ENCODE measurements at regions not wholly inside any gene's neighbourhood (a gene's known extent, or its start where the extent isn't known, plus 50 kb on each side); places are given as distances from the start of the nearest gene placed in this dataset.

GRCh38 chr16:54548281-54548680 lies 261.7 kb upstream of the IRX3 start:
- DNase-seq: no peak

DNA sequence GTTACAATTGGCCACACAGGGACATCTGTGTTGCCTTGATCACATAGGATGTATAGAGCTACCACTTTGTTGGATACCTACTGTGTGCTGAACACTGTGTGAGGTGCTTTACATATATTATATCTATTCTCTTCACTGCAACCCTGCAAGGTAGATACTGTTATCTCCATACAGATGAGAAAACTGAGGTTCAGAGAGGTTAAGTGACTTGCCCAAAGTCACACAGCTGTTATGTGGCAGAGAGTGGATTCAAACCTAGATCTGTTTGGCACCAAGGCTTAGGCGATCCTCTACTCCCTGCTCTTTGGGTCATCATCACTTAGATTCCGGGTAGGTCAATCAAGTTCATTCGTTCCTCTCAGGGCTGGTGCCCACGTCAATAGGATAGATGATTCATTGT lies 260.5 kb upstream of the IRX3 start:
- no peak for DNase-seq

DNA sequence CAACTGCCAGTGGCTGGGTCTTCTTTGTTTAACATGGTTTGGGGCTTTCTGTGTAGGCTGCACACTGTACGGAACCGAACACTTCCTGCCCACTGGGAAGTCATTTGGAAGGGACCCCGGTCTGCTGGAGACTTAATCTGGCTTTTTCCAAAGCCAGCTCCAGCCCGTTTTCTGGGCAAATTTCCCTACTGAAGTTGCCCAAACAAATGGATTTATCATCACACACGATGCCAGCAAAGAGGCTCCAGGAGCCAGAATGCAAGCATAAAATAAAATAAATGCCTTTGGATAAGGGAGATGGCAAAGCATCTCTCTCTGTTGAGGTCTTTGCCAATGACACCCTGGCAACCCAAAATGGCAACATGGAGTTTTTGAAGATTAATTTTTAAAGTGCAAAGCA lies 259.9 kb upstream of the IRX3 start:
- DNase-seq: no peak

DNA sequence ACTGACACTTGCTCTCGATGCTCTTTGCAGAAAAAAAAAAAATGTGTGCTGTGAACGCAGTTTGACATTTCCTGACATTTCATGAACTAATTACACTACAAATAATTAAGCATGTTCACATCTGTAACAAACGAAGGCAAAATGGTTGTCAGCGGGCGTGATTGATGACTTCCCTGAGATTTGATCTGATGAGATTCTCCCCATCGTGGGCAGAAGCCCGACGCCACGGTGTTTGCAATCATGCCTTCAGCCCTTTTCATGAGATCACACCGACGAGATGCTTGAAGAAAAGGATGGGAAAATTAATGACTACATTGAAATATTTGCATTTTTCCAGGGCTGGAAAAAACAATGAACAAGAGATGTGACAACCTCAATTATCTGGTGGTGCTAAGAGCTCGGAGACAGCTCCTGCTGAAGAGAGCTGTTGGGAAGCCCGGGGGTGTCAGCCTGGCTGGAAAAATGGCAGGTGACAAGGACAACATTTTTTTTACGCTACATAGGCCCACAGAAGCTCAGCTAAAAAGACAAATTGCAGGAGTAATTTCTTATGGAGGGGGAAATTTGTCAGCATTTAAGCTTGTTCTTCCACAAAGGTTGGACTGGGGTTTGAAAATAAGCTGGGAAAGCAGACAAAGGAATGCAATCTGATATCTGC lies 259.4 kb upstream of the IRX3 start:
- DNase-seq: no peak

DNA sequence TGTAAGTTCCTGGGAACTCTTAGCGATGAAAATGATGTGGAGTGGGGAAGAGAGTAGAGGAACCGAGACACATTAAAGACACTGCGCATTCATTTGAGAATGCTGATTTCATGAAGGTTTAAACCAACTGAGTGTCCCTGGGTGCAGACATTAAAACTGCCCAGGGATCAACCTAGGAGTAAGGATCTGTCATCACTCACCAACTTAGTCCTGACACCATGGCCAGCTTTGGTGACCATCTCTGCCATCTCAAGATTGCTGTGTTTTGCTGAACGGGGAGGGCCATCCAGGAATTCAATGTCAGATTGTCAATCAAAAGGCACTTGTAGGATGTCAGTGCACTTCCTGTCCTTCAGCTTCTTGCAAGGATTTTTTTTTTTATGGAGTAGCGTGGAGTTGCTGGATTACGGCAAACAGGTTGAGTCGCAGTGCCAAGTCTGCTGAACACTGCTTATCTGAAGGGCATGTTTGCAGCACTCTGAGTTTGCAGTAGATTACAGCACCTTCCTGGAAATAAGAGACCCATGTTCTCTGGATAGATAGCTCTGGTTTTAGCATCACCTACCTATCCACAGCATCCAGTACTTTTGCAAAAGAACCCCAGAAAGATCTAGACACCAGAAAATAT lies 258.1 kb upstream of the IRX3 start:
- DNase-seq: no peak

DNA sequence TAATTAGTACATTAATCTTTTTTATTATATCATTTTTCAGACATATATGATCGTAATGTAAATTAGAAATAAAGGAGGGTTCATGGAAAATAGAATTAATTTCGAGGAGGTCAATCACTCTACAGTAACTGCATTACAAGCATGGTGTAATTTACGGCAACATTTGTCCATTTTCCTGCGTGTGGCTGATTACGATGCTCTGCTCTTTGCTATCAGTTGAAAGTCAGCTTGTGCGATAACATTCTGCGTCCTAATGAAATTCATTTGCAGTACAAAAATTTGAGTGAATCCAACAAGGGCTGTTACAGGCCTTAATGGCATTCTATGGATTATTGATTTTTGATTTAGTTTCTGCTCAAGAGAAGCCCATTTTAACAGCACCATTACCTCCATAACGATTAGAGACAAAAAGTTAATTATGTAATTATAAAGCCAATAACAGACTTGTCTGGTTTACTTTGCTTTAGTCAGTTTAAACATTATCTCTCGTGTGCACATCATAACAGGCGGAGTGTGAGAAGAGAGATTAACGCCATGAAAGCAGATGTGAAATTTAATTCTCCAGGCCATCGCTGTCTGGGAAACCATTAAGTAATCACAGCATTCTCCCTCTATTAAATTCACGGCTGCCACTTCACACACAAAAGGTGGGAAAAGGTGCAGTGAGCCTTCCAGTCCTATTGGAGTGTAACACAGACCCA lies 256.4 kb upstream of the IRX3 start:
- DNase-seq: no peak

DNA sequence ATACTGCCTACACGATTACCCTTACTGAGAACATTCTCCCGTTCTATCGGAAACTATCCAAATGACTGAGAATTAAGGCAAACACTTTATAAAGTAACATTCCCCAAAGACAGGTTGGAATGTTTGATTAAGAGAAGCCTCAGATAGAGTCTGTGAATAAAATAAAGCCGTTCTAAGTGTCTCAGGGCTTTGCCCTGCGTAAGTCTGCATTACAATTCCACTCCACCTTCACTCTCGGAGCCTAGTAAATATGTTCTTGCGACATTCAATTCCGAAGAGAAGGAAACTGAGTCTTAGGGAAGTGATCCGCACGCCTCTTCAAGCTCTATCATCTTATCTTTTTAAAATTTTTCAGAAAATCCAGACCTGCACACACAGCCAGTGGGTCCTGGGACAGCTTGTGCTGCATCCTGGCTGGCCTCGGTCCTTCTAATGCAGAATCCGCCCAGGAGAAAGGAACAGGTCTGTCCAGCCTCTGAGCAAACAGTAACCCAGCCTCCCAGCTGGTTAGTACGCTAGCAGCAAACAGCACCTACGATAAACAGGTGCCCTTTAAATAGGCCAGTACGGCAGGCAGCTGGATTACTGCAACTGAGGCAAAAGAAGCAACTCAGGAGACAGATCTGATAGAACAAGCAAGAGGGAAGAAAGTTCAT lies 254.1 kb upstream of the IRX3 start:
- no peak for DNase-seq

GRCh38 chr16:54538276-54538675 lies 251.7 kb upstream of the IRX3 start:
- peak; percentile 50 for DNase-seq

GRCh38 chr16:54533856-54534490 lies 247.4 kb upstream of the IRX3 start:
- no peak for DNase-seq

GRCh38 chr16:54526916-54527315 lies 240.3 kb upstream of the IRX3 start:
- peak; percentile 50 for DNase-seq

DNA sequence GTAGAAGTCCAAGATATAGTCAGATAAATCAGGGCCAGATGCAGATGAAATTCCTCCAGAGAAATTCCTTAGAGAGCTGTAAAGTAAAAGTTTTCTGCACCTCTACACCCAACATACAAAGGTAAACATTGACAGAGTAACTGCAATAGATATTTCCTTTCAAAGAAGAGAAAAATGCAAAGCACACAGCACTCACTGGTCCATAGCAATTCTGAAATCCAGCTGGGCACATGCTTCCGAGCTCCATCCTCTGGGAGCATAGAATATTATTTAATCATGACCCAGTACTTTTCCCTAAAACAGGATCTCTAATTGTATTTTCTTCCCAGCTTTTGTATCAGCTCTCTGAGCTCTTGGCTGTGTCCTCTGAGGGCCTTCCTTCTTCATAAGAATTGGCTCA lies 239.5 kb upstream of the IRX3 start:
- no peak for DNase-seq

GRCh38 chr16:54525104-54525503 lies 238.5 kb upstream of the IRX3 start:
- DNase-seq: no peak

DNA sequence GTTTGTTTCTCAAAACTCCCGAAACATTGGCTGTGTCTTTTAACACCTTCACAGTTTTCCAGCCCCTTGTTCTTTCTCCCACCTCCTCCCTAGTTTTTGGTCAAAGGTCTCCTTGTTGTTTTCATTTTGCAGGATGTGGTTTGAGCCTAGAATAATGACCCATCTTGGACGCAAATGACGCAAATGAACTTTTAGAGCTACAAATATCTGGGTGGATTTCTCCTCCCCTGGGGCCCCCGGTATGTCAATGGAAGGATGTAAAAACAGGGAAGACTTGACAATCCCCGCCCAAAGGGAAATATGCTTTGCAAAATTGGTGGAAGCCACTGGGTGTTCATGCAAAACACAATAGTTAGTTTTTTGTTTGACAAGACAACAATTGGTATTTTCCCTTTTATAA lies 236.0 kb upstream of the IRX3 start:
- no peak for DNase-seq

DNA sequence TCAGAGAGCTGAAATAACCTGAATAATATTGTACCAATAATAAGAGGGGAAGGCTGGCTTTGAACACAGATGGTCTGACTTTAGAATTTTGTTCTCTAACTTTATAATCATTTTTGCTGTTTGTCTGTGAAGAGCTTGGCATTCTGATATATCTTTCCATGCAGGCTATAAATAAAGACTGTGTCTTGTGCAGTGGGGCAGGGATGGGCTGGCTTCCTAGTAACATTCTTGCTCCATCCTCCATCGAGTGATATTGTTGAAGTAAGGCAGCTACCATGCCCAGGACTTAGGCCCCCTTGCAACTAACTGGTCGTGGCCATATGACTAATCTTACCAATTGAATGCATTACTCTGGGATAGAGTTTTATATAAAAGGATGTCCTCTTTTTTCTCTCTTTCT lies 234.7 kb upstream of the IRX3 start:
- DNase-seq: no peak

- DNase-seq: no peak
Measured at GRCh38 chr16:54519161-54519695, 232.6 kb upstream of the IRX3 start.

DNA sequence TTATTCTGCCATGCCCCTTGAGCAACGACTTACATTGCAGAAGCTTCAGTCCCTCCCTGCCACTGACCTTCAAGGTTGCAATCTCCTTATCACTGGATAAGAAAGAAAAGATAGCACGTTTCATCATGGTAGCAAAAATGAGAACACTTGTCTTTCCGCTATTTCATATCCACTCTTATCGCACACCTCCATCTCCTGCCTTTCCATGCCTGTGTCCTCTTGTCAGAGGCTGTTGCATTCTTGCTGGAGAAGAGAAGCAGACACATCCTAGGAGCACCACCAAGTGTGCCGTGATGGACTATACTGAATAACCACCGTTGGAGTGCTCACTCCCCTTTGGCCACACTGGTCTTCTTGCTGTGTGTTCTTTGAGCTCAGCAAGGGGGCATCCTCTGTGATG lies 230.6 kb upstream of the IRX3 start:
- DNase-seq: no peak

GRCh38 chr16:54512467-54512995 lies 225.9 kb upstream of the IRX3 start:
- no peak for DNase-seq

DNA sequence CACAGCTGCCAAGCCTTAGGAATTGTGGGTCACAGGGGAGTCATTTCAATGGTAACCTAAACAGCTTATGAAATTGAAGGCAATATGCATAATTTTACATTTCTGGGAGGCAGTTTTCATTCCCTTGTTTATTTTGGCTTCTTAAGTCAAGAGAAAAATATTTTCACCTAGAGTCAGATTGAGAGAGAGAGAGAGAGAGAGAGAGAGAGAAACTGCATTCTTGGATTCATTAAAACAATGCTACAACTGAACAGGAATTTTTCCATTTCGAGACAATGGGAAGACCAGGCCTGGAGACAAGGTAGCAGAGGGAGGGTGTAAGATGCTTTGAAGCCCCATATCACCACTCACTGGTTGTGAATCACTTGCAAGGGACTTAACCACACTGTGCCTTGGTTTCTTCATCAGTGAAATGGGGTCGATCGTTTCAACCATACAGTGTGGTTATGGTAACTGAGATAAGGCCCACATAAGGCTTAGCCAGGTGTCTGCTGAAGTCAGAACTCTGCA lies 224.7 kb upstream of the IRX3 start:
- peak; percentile 89 for DNase-seq

DNA sequence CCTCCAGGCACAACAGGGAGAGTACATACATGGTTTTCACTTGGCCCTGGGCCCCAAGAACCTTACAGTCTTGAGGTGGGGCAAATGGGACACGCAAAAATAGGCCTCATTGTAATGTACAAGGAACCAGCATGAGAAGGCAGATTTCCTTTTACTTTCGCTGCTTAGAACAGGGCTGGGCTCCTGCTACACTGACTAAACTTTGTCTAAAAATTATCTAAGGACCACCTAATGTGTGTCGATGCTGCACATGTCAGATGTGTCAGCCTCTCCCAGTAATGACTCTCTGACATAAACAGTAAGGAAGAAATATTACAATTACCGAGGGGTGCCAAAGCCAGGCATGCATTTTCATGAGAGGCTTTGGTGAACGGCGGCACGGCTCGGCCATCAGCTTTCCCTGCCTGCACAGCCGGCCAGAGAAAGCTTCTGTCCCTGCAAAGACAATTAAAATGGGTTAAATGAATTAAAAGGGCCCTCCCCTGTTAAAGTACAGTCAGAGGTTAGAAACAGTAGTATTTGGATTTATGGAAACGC lies 224.2 kb upstream of the IRX3 start:
- no peak for DNase-seq

- DNase-seq: no peak
Measured at GRCh38 chr16:54509456-54509855, 222.9 kb upstream of the IRX3 start.

DNA sequence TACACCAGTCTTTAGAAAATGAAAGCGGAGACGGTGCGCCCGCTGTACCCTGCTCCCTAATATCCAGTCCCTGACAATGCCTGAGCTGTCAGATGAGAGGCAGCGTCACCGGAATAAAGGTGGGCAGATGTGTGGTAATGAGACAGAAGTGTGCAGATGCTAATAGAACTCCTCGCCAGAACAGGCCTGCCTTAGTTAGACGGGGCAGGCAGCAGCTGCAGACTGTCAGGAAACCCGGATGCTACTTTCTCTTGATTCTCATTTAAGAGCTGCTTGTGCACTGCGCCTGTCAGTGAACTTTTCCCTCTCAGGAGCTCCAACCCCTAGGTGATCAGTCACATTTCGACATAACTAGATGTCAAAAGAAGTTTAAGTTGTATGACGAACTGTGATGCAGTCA lies 221.8 kb upstream of the IRX3 start:
- DNase-seq: no peak

DNA sequence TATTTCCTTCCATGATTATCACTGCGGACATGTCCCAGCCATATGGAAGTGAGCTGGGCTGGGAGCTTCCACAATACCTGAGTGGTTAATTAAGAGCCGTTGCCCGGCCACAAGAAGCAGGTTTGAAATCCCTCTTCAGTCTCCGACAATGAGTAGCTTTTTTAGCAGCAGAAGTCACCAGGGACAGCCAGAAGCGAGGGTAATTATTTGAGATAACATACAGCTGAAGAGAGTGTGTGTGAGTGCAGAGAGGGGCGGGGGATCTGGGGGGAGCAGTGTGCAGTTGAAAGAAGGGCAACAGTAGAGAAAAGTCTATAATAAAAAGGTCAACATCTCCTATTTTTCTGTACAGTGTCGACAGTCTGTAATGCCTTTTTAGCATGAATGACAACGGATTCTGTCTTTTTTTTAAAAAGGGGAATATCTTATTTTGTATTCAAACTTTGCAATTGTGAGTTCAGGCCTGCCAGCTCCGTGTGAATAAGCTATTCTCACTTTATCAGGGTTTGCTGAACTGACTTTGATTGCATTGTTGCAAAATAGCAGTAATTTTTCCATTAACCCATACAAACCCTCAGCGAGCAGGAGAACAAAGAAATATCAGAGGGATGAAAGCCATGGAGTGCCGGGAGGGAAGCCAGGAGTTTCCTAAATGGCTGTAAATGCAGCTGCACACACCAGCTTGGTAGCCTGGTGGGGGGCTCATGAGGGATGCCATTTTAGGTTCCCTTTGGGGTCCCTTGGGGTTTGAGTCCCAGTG lies 220.3 kb upstream of the IRX3 start:
- DNase-seq: no peak

Data from fibroblast of skin of right quadriceps (primary cell).